HG02970 (cell line): ENCODE measurements at regions not wholly inside any gene's neighbourhood (a gene's known extent, or its start where the extent isn't known, plus 50 kb on each side); places are given as distances from the start of the nearest gene placed in this dataset.
"Not testable (repeated sequence)": the region's sequence is repeated elsewhere in the genome, so short reads cannot be mapped to it uniquely, and the experiment has no call there.

Experiments
- ATAC-seq: cut with Tn5 transposase; IDR thresholded peaks from one replicate; pipeline ENCODE4 v1.9.1; 2021; ENCODE audit warnings: mild to moderate bottlenecking, moderate library complexity, moderate number of reproducible peaks; ENCODE audit not compliant: unreplicated experiment, low FRiP score

DNA sequence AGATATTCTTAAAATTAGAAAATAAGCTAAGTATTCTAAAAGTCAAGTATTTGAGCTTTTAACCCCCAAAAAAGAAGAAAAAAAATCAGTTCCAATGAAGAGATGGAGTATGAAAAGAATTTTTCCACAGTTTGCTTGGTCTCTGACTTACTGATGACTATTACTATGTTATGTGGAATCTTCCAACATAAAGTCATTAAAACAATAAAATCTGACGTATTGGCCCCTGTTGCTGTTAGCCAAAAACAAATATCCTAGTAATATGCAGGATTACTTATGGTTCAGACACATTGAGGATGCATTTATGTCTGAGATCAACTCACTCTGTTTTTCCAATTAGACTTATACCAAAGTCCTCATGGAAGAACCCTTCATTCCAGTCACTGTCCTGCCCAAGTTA is 517.2 kb upstream of the ADGRL3 start:
- no peak for ATAC-seq

GRCh38 chr4:60683357-60683756 is 516.8 kb upstream of the ADGRL3 start:
- no peak for ATAC-seq

- ATAC-seq: no peak
Observed at GRCh38 chr4:60683973-60684372, 516.2 kb upstream of the ADGRL3 start.

GRCh38 chr4:60696062-60696461 is 504.1 kb upstream of the ADGRL3 start:
- not testable (repeated sequence) for ATAC-seq

DNA sequence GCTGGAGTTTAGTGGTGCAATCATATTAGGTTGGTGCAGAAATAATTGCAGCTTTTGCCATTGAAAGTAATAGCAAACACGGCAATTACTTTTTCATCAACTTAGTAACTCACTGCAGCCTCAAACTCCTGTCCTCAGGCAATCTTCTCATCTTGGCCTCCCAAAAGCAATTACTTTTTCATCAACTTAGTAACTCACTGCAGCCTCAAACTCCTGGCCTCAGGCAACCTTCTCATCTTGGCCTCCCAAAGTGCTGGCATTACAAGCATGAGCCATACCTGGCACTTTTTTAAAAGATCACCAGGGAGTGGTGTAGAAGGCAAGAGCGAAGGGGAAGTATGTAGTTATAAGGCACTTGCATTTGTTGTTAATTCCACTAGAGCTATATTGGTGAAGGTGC is 491.1 kb upstream of the ADGRL3 start:
- ATAC-seq: no peak

GRCh38 chr4:60718874-60719273 is 481.3 kb upstream of the ADGRL3 start:
- no peak for ATAC-seq

GRCh38 chr4:60721685-60722084 is 478.4 kb upstream of the ADGRL3 start:
- ATAC-seq: no peak

DNA sequence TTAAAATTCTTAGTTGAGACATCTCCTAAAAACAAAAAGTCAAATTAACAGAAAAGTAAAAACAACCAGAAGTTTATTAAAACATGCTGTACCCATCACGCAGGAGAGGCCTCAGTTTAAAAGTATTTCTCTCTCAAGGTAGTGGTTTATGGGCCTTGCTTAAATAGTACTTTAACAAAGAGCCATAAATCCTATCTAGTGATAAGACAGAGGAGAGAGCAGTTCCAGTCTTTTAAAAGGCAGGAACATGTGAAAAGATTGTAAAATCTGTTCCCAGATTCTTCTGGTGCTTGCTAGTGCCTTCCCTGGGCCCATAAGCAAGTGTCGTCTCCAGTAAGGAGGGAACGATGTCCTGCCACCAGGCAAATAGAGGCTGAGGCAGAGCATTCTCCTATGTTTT is 476.3 kb upstream of the ADGRL3 start:
- ATAC-seq: no peak

GRCh38 chr4:60724623-60725022 is 475.5 kb upstream of the ADGRL3 start:
- ATAC-seq: no peak

GRCh38 chr4:60726779-60727178 is 473.3 kb upstream of the ADGRL3 start:
- no peak for ATAC-seq

- no peak for ATAC-seq
Observed at GRCh38 chr4:60729194-60729593, 470.9 kb upstream of the ADGRL3 start.

- ATAC-seq: not testable (repeated sequence)
Observed at GRCh38 chr4:60729764-60730163, 470.4 kb upstream of the ADGRL3 start.

- no peak for ATAC-seq
Observed at GRCh38 chr4:60737858-60738257, 462.3 kb upstream of the ADGRL3 start.

DNA sequence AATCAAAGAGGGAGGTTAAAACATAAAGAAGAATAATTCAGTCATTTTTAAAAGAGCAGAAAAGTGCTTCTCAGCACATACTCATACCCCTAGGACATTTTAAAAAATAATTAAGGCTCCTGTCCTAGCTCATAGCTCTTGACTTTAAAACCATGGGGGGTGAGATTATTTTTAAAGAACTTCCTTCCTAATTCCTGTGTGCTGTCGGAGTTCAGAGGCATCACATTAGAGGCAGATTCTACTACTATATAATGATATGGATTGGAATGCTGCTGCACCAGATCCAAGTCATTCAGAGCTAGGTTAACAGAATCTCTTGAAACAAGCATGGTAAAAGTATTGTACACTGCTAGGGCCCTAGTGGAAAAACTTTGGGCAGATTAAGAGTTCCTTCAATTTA is 456.5 kb upstream of the ADGRL3 start:
- ATAC-seq: no peak

GRCh38 chr4:60744767-60745166 is 455.4 kb upstream of the ADGRL3 start:
- ATAC-seq: no peak

- ATAC-seq: no peak
Observed at GRCh38 chr4:60745800-60746571, 454.1 kb upstream of the ADGRL3 start.

DNA sequence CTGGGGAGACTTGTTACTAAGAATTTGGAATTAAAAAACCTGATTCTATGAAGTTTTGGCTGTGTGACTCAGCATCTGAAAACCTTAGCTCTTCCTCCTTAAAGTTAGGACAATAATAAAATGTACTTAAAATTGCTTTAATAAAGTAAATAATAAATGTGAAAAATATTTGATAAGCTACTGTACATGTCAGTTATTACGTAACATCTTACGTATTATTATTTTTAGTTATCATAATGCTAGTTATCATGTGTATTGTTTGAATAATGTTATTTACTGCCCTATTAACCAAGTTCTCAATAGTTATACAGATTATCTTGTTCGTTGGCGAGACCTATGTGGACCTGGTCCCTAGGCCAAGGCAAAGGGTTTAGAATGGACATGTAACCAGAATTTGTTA is 449.2 kb upstream of the ADGRL3 start:
- ATAC-seq: no peak

DNA sequence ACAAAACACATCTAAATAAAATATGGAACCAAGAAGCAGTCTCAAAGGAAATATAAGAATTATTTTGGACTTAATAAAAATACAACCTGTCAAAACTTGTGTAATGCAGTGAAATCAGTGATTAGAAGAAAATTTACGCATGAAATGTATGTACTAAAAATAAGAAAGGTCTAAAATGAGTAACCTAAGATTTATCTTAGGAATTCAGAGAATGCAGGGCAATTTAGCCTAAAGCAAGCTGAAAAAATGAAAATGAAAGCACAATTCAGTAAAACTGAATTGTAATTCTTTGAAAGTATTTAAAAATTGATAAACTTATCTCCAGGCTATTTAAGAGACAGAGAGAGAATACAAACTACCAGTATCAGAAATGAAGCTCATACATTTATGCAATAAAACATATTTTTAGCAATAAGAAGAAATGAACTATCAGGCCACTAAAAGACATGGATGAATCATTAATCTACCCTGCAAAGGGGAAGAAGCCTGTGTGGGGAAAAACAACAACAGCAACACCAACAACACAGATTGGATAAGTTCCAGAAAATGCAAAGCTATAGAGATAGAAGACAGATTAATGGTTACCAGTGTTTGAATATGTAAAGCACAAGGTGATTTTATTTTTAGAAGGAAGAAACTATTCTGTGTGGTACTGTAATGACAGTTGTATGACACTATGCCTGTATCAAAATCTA is 442.0 kb upstream of the ADGRL3 start:
- no peak for ATAC-seq

DNA sequence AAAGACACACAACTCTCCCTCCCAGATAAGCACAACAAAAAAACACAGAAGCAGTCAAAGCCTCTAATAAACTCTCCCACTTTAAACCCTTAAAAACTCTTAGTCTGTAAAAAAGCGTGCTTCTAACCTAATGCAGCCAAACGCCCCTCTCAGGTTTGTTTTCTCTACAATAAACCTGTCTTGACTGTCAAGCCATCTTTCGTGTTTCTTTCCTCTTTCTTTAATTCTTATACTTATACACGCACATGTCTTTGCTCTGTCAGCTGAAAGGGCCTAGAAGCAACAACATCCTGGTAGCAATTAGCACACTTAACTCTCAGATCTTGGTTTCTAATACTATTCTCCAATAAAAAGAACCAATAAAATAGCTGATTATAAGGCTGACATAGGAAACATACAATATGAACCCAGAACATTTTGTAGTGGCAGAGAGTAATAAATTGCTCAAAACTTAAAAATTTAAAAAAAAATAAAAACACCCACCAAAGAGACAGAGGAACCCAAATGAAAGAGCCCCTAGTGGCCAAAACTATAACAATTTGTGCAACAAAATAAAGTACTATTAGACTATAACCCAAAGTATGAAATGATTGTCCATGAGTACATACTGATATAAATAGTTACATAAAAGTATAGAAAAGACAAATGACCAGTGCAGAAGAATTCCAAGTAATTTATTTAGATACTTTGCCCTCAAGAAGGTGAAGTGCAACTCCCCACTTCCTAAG is 440.4 kb upstream of the ADGRL3 start:
- no peak for ATAC-seq

DNA sequence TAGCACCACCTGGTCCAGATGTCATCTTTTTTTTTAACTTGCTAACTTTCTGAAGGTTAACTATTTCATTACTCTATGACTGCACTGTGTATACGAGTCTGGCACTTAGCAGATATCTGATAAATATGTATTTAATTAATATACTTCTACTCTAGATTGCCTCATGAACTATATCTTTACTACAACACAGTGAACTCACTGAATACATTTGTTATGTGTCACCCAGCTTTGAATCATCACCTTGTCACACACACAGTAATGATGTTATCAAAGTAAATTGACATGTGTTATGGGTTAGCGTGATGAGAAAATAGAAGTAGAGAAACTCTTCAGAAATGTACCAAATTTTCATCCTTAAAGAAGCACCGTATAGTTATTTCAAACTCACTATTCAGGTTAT is 419.3 kb upstream of the ADGRL3 start:
- no peak for ATAC-seq

DNA sequence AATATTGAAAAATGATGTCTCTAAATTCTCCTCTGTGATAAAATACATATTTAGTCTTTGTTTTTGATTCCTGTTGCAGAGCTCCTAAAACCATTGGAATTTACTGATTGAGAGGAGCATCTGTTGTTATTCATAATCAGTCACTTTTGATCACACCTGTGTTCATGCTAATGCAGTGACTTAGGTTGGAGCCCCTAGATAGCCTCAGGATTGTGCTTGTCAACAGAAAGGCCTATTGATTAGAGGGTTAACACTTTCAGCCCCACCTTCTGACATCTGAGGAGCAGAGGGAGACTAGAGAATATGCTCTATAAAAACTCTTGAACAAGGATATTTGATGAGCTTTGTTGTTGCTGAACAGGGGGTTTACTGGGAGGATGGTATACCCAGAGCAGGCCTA is 409.5 kb upstream of the ADGRL3 start:
- no peak for ATAC-seq
